IPS-NIHi7 (cell line): ENCODE measurements at regions not wholly inside any gene's neighbourhood (a gene's known extent, or its start where the extent isn't known, plus 50 kb on each side); places are given as distances from the start of the nearest gene placed in this dataset.

Experiments
- DNase-seq: peaks from one replicate; pipeline ENCODE4 v3.0.0; 2012; ENCODE audit warnings: mixed read lengths; ENCODE audit errors: extremely low spot score

- no peak for DNase-seq
Observed at GRCh38 chr10:20988357-20988983, 91.4 kb upstream of the NEBL start.

GRCh38 chr10:20986049-20986448 lies 88.9 kb upstream of the NEBL start:
- DNase-seq, result no peak

GRCh38 chr10:20984662-20985061 lies 87.6 kb upstream of the NEBL start:
- DNase-seq, result no peak

- DNase-seq, result no peak
Observed at GRCh38 chr10:20981419-20981953, 84.4 kb upstream of the NEBL start.

- no peak for DNase-seq
Observed at GRCh38 chr10:20978617-20979016, 81.5 kb upstream of the NEBL start.

GRCh38 chr10:20977300-20977699 lies 80.2 kb upstream of the NEBL start:
- DNase-seq, result no peak

- no peak for DNase-seq
Observed at GRCh38 chr10:20976891-20977290, 79.8 kb upstream of the NEBL start.

GRCh38 chr10:20976390-20976789 lies 79.3 kb upstream of the NEBL start:
- DNase-seq, result no peak

GRCh38 chr10:20975236-20975635 lies 78.1 kb upstream of the NEBL start:
- no peak for DNase-seq

- no peak for DNase-seq
Observed at GRCh38 chr10:20972925-20973324, 75.8 kb upstream of the NEBL start.

- DNase-seq, result no peak
Observed at GRCh38 chr10:20971901-20972300, 74.8 kb upstream of the NEBL start.

- no peak for DNase-seq
Observed at GRCh38 chr10:20970708-20971107, 73.6 kb upstream of the NEBL start.

- no peak for DNase-seq
Observed at GRCh38 chr10:20970044-20970443, 72.9 kb upstream of the NEBL start.

GRCh38 chr10:20966426-20966825 lies 69.3 kb upstream of the NEBL start:
- no peak for DNase-seq

- DNase-seq, result no peak
Observed at GRCh38 chr10:20963721-20964595, 66.8 kb upstream of the NEBL start.

- DNase-seq, result no peak
Observed at GRCh38 chr10:20963056-20963455, 65.9 kb upstream of the NEBL start.

GRCh38 chr10:20962165-20962564 lies 65.1 kb upstream of the NEBL start:
- DNase-seq, result no peak

GRCh38 chr10:20959242-20959641 lies 62.1 kb upstream of the NEBL start:
- DNase-seq, result no peak

- DNase-seq, result no peak
Observed at GRCh38 chr10:20958764-20959163, 61.7 kb upstream of the NEBL start.

GRCh38 chr10:20958225-20958624 lies 61.1 kb upstream of the NEBL start:
- no peak for DNase-seq

- DNase-seq, result no peak
Observed at GRCh38 chr10:20957744-20958143, 60.6 kb upstream of the NEBL start.

GRCh38 chr10:20956843-20957242 lies 59.7 kb upstream of the NEBL start:
- no peak for DNase-seq

GRCh38 chr10:20955355-20955893 lies 58.3 kb upstream of the NEBL start:
- DNase-seq, result no peak
